HG03432 (cell line): ENCODE measurements at regions not wholly inside any gene's neighbourhood (a gene's known extent, or its start where the extent isn't known, plus 50 kb on each side); places are given as distances from the start of the nearest gene placed in this dataset.

Experiments
- ATAC-seq: cut with Tn5 transposase; IDR thresholded peaks from one replicate; pipeline ENCODE4 v1.9.1; 2021; ENCODE audit warnings: mild to moderate bottlenecking, moderate library complexity; ENCODE audit not compliant: unreplicated experiment

- ATAC-seq: no peak
These were observed 359.6 kb upstream of the USP24 start for GRCh38 chr1:55574691-55575225.

GRCh38 chr1:55572878-55573734 lies 357.9 kb upstream of the USP24 start:
- no peak for ATAC-seq

- no peak for ATAC-seq
These were observed 356.6 kb upstream of the USP24 start for GRCh38 chr1:55571767-55572166.

- no peak for ATAC-seq
These were observed 354.3 kb upstream of the USP24 start for GRCh38 chr1:55569417-55569816.

- ATAC-seq: no peak
These were observed 353.6 kb upstream of the USP24 start for GRCh38 chr1:55568732-55569131.

- no peak for ATAC-seq
These were observed 345.1 kb upstream of the USP24 start for GRCh38 chr1:55560266-55560665.

GRCh38 chr1:55559842-55560241 lies 344.7 kb upstream of the USP24 start:
- ATAC-seq: no peak

- ATAC-seq: no peak
These were observed 344.0 kb upstream of the USP24 start for GRCh38 chr1:55559161-55559611.

GRCh38 chr1:55558515-55558914 lies 343.4 kb upstream of the USP24 start:
- ATAC-seq: no peak

- no peak for ATAC-seq
These were observed 341.0 kb upstream of the USP24 start for GRCh38 chr1:55555956-55556725.

GRCh38 chr1:55554611-55555010 lies 339.4 kb upstream of the USP24 start:
- ATAC-seq: no peak

GRCh38 chr1:55552636-55553035 lies 337.5 kb upstream of the USP24 start:
- no peak for ATAC-seq

GRCh38 chr1:55547405-55547804 lies 332.2 kb upstream of the USP24 start:
- no peak for ATAC-seq

- ATAC-seq: no peak
These were observed 331.4 kb upstream of the USP24 start for GRCh38 chr1:55546553-55546952.

- no peak for ATAC-seq
These were observed 329.7 kb upstream of the USP24 start for GRCh38 chr1:55544826-55545225.

GRCh38 chr1:55542901-55543504 lies 327.8 kb upstream of the USP24 start:
- no peak for ATAC-seq

- no peak for ATAC-seq
These were observed 326.1 kb upstream of the USP24 start for GRCh38 chr1:55541296-55541695.

- ATAC-seq: no peak
These were observed 324.7 kb upstream of the USP24 start for GRCh38 chr1:55539652-55540512.

GRCh38 chr1:55538428-55538827 lies 323.3 kb upstream of the USP24 start:
- ATAC-seq: no peak

- peak; percentile 54 for ATAC-seq
These were observed 321.3 kb upstream of the USP24 start for GRCh38 chr1:55536545-55536865.
